Activated CD4-positive, alpha-beta memory T cell treated with anti-CD3 and anti-CD28 coated beads for 36 hours (primary cell): ENCODE measurements at regions not wholly inside any gene's neighbourhood (a gene's known extent, or its start where the extent isn't known, plus 50 kb on each side); places are given as distances from the start of the nearest gene placed in this dataset.

Experiments used
- CTCF ChIA-PET: fragments of 350-600 bp; sonication (Branson Sonifier 250); formaldehyde crosslinking; loops from one replicate; lab custom pipeline; 2021; ENCODE audit warnings: antibody characterized with exemption, inconsistent platforms; lab: Charles Lee
- POLR2A ChIA-PET: fragments of 350-600 bp; sonication (Branson Sonifier 250); formaldehyde crosslinking; loops from one replicate; lab custom pipeline; 2021; ENCODE audit warnings: antibody characterized with exemption; lab: Charles Lee
- DNase-seq: peaks from one replicate; pipeline ENCODE4 v3.0.0-alpha.2; 2020
- H3K27ac Mint-ChIP-seq: one replicate; pipeline ENCODE4 v1.8.0; 2021; ENCODE audit warnings: mixed read lengths
- H3K27me3 Mint-ChIP-seq: one replicate; pipeline ENCODE4 v1.8.0; 2021; ENCODE audit warnings: mixed read lengths
- H3K36me3 Mint-ChIP-seq: one replicate; pipeline ENCODE4 v1.8.0; 2021; ENCODE audit warnings: mixed read lengths
- H3K4me1 Mint-ChIP-seq: one replicate; pipeline ENCODE4 v1.8.0; 2021; ENCODE audit warnings: low read depth, mixed read lengths
- H3K4me3 Mint-ChIP-seq: one replicate; pipeline ENCODE4 v1.8.0; 2021; ENCODE audit warnings: mild to moderate bottlenecking, mixed read lengths
- H3K9me3 Mint-ChIP-seq: one replicate; pipeline ENCODE4 v1.8.0; 2021; ENCODE audit warnings: mixed read lengths
- intact Hi-C: fragments of 100-400 bp; cut with micrococcal nuclease; formaldehyde crosslinking; loops from one replicate; pipeline ENCODE4 v1.15.1; 2023

GRCh38 chr1:187276677-187277076, 447.9 kb downstream of the PLA2G4A start:
- Mint-ChIP-seq H3K4me1 (peaks cover 2% of the 10 kb centered on the region), H3K27ac (no peak overlapping the region), H3K9me3 (no peaks in the 10 kb centered on the region), H3K27me3 (no peaks in the 10 kb centered on the region), H3K36me3 (no peaks in the 10 kb centered on the region), H3K4me3 (no peak overlapping the region)
- DNase-seq: no peak
- ChIA-PET CTCF (no interaction called here), POLR2A (no interaction called here)
- intact Hi-C loops: no loop called here

DNA sequence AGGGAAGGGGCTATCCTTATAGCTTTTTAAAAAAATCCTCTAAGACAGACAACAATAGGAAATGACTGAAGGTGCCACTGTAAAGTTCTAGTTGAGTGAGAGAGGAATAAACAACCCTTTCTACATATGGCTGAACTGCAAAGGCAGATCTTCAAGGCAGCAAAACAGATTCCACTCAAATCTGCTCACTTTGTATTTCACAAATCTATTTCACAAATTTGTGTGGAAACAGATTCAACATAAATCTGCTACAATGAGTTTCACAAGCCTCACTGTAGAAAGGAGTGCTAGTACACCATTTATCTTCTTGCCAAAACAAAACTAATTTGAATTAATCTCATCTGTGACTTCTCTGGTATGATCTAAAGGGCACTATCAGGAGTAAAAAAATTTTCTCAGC, 451.3 kb downstream of the PLA2G4A start:
- H3K9me3 Mint-ChIP-seq: no peaks in the 10 kb centered on the region
- no peak overlapping the region for H3K4me3 Mint-ChIP-seq
- H3K4me1 Mint-ChIP-seq: peaks cover under 1% of the 10 kb centered on the region
- no peak overlapping the region for H3K27ac Mint-ChIP-seq
- ChIA-PET CTCF (no interaction called here), POLR2A (no interaction called here)
- no peaks in the 10 kb centered on the region for H3K36me3 Mint-ChIP-seq
- intact Hi-C loops: no loop called here
- no peaks in the 10 kb centered on the region for H3K27me3 Mint-ChIP-seq
- no peak for DNase-seq

DNA sequence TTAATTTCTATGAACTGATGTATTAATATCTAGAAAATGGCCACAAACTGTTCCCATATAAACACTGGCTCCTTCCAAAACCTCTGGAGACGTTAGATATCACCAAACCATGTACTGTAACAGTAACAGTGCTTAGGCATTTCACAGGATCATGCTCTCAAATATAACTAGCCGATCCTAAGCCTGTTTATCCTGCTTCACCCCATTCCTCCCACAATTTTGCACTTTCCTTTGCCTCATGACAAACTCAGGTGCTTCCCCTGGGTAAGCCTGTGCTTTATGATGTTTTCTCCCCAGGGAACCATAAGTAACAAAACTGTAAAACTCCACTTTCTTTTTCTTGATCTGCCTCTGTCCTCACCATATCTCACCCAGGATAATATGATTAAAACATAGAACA, 452.3 kb downstream of the PLA2G4A start:
- no peak for DNase-seq
- Mint-ChIP-seq H3K4me1 (no peaks in the 10 kb centered on the region), H3K36me3 (no peaks in the 10 kb centered on the region), H3K4me3 (no peak overlapping the region), H3K27ac (no peak overlapping the region), H3K27me3 (no peaks in the 10 kb centered on the region), H3K9me3 (no peaks in the 10 kb centered on the region)
- intact Hi-C loops: no loop called here
- CTCF ChIA-PET: no interaction called here
- POLR2A ChIA-PET: no interaction called here

- ChIA-PET POLR2A (no interaction called here), CTCF (no interaction called here)
- peaks cover 6% of the 10 kb centered on the region for H3K9me3 Mint-ChIP-seq
- H3K27ac Mint-ChIP-seq: no peak overlapping the region
- DNase-seq: no peak
- no peaks in the 10 kb centered on the region for H3K27me3 Mint-ChIP-seq
- H3K4me3 Mint-ChIP-seq: no peak overlapping the region
- intact Hi-C loops: no loop called here
- no peaks in the 10 kb centered on the region for H3K36me3 Mint-ChIP-seq
- no peaks in the 10 kb centered on the region for H3K4me1 Mint-ChIP-seq
These were observed 455.2 kb downstream of the PLA2G4A start for GRCh38 chr1:187283984-187284383.

- Mint-ChIP-seq H3K27me3 (no peaks in the 10 kb centered on the region), H3K27ac (no peak overlapping the region), H3K9me3 (no peaks in the 10 kb centered on the region), H3K4me1 (no peaks in the 10 kb centered on the region), H3K36me3 (no peaks in the 10 kb centered on the region), H3K4me3 (no peak overlapping the region)
- ChIA-PET POLR2A (no interaction called here), CTCF (no interaction called here)
- intact Hi-C loops: no loop called here
- no peak for DNase-seq
These were observed 465.9 kb downstream of the PLA2G4A start for GRCh38 chr1:187294421-187295201.

- intact Hi-C loops: no loop called here
- H3K27ac Mint-ChIP-seq: no peak overlapping the region
- H3K9me3 Mint-ChIP-seq: peaks cover 3% of the 10 kb centered on the region
- DNase-seq: no peak
- no peaks in the 10 kb centered on the region for H3K36me3 Mint-ChIP-seq
- no peaks in the 10 kb centered on the region for H3K27me3 Mint-ChIP-seq
- no peaks in the 10 kb centered on the region for H3K4me1 Mint-ChIP-seq
- H3K4me3 Mint-ChIP-seq: no peak overlapping the region
- ChIA-PET POLR2A (no interaction called here), CTCF (no interaction called here)
These were observed 471.3 kb downstream of the PLA2G4A start for GRCh38 chr1:187300081-187300480.

DNA sequence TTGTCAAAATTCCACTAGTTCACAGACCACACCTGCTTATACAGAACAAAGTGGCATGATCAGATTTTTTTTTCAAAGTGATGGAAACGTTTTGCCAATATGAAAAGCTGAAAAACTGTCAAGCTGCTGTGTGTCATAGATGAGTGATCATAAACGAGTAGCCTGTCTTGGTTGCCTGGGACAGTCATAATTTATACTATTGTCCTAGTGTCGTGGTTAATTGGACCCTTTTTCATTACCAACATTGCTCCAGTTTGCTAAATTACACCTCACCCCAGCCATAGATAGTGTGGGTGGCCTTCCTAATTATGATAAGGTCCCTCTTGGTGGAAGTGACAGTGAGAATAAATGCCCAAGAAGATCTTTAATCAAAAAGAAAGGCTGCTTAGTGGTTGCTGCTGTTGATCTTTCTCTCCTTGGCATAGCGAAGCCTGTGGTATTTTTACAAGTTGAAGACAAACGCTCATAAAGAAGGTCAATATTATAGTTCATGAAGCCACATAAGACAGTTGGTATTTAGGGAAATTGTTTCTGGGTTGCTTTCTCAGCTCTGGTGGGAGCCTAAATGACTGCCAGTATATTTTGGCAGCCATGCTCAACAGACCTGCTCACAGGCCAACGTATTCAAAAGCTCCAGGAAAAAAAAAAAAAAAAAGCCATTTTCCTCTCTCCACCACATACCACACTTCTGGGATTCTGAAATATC, 478.1 kb downstream of the PLA2G4A start:
- intact Hi-C loops: no loop called here
- ChIA-PET POLR2A (no interaction called here), CTCF (no interaction called here)

GRCh38 chr1:187310038-187310631, 481.4 kb downstream of the PLA2G4A start:
- no peak overlapping the region for H3K4me3 Mint-ChIP-seq
- no peaks in the 10 kb centered on the region for H3K27me3 Mint-ChIP-seq
- H3K27ac Mint-ChIP-seq: no peak overlapping the region
- H3K4me1 Mint-ChIP-seq: no peaks in the 10 kb centered on the region
- POLR2A ChIA-PET: no interaction called here
- H3K36me3 Mint-ChIP-seq: no peaks in the 10 kb centered on the region
- intact Hi-C loops: no loop called here
- no peak for DNase-seq
- CTCF ChIA-PET: no interaction called here
- H3K9me3 Mint-ChIP-seq: peaks cover 3% of the 10 kb centered on the region

More for the DNA sequence above, 478.1 kb downstream of the PLA2G4A start:
- Mint-ChIP-seq H3K4me3 (no peak overlapping the region), H3K36me3 (no peaks in the 10 kb centered on the region), H3K4me1 (no peaks in the 10 kb centered on the region), H3K9me3 (peaks cover 6% of the 10 kb centered on the region), H3K27ac (no peak overlapping the region), H3K27me3 (no peaks in the 10 kb centered on the region)
- no peak for DNase-seq

DNA sequence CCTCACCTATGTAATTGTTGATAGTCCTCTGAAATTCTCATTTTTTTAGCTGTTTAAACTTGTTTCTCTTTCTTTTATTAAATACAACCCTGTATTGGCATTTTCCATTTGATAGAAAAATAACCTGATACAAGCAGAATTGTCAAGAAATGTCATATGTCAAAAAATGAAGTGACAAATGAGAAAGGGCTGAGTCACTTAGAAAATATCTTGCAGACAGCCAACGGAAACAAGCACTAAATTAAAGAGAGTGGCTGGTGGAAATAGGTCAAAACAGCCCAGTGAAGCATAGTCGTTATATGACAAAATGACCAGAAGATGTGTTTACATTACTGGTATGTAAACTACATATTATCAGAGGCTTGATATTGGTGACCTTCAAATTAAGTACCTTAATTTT, 484.4 kb downstream of the PLA2G4A start:
- H3K36me3 Mint-ChIP-seq: no peaks in the 10 kb centered on the region
- no peak overlapping the region for H3K4me3 Mint-ChIP-seq
- H3K27ac Mint-ChIP-seq: no peak overlapping the region
- ChIA-PET CTCF (interaction anchor here (0.8 kb wide), 1 partner anchor 22 kb away, joined by 4 read pairs; no protein-coding TSS in a partner anchor), POLR2A (no interaction called here)
- DNase-seq: no peak
- intact Hi-C loops: no loop called here
- no peaks in the 10 kb centered on the region for H3K4me1 Mint-ChIP-seq
- H3K9me3 Mint-ChIP-seq: no peaks in the 10 kb centered on the region
- H3K27me3 Mint-ChIP-seq: no peaks in the 10 kb centered on the region

DNA sequence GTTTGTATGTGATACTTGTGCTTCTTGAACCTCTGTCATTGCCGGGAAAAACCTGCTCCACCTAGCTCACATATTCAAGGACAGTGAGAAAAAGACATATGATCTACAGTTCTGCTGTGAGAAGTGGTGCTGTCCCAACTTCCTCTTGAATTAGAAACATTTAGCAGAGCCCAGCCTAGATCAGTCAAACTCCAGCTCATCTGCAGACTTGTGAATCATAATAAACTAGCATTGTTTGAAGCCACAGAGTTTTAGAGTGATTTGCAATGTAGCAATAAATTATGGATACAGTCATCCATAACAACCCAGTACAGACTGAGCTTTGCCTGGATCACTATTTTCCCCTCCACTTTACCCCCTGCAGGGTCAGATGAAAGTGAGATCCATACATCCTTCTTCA, 497.8 kb downstream of the PLA2G4A start:
- H3K4me1 Mint-ChIP-seq: no peaks in the 10 kb centered on the region
- POLR2A ChIA-PET: no interaction called here
- intact Hi-C loops: no loop called here

GRCh38 chr1:187336441-187337168, 507.9 kb downstream of the PLA2G4A start:
- no peaks in the 10 kb centered on the region for H3K4me1 Mint-ChIP-seq
- H3K36me3 Mint-ChIP-seq: no peaks in the 10 kb centered on the region
- no peak overlapping the region for H3K27ac Mint-ChIP-seq
- no peak overlapping the region for H3K4me3 Mint-ChIP-seq
- ChIA-PET POLR2A (no interaction called here), CTCF (no interaction called here)
- H3K9me3 Mint-ChIP-seq: peaks cover 2% of the 10 kb centered on the region
- DNase-seq: no peak
- H3K27me3 Mint-ChIP-seq: no peaks in the 10 kb centered on the region
- intact Hi-C loops: no loop called here

More for the DNA sequence above, 497.8 kb downstream of the PLA2G4A start:
- Mint-ChIP-seq H3K27ac (no peak overlapping the region), H3K27me3 (no peaks in the 10 kb centered on the region), H3K4me3 (no peak overlapping the region), H3K9me3 (no peaks in the 10 kb centered on the region), H3K36me3 (no peaks in the 10 kb centered on the region)
- CTCF ChIA-PET: interaction anchor here (0.6 kb wide), 1 partner anchor 9 kb away, joined by 4 read pairs; no protein-coding TSS in a partner anchor
- DNase-seq: no peak
